Sigmoid colon (tissue), 6 donors: ENCODE measurements at regions not wholly inside any gene's neighbourhood (a gene's known extent, or its start where the extent isn't known, plus 50 kb on each side); places are given as distances from the start of the nearest gene placed in this dataset.
"Not testable (repeated sequence)": the region's sequence is repeated elsewhere in the genome, so short reads cannot be mapped to it uniquely, and the experiment has no call there.

Experiments used
- DNase-seq: peaks from one replicate; pipeline ENCODE4 v3.0.0-alpha.2; 2019
- H3K27ac ChIP-seq, 4 donors: fragments of 200-600 bp; sonication (generic); one replicate each; pipeline ENCODE4 v1.5.1; 2016 to 2019; ENCODE audit warnings: mild to moderate bottlenecking in 1 of 4
- H3K27me3 ChIP-seq, 3 donors: fragments of 200-600 bp; sonication (generic); one replicate each; pipeline ENCODE4 v1.5.1; 2019; ENCODE audit warnings: mild to moderate bottlenecking in 1 of 3
- H3K36me3 ChIP-seq, 4 donors: fragments of 200-600 bp; sonication (generic); one replicate each; pipeline ENCODE4 v1.5.1; 2016 to 2019
- H3K4me1 ChIP-seq, 4 donors: fragments of 200-600 bp; sonication (generic); one replicate each; pipeline ENCODE4 v1.5.1; 2017 to 2019
- H3K4me3 ChIP-seq, 4 donors: fragments of 200-600 bp; sonication (generic); one replicate each; pipeline ENCODE4 v1.5.1; 2017 to 2019; ENCODE audit warnings: mild to moderate bottlenecking in 2 of 4, moderate library complexity in 1 of 4
- H3K9me3 ChIP-seq, 4 donors: fragments of 200-600 bp in 3 of 4; sonication (generic) in 3 of 4; one replicate each; pipeline versions ENCODE4 v1.5.1 to v1.6.1; 2013 to 2019
- CTCF ChIP-seq, 4 experiments: fragments of 450-650 bp in 3 of 4; fragments of 200-600 bp in 1 of 4; IDR thresholded peaks; one replicate each; pipeline ENCODE4 v1.5.1; 2016 to 2019; ENCODE audit warnings: antibody characterized with exemption in 4 of 4, mild to moderate bottlenecking in 3 of 4, moderate library complexity in 2 of 4
- EP300 ChIP-seq, 4 donors: sonication (generic); formaldehyde crosslinking; IDR thresholded peaks; one replicate each; pipeline ENCODE4 v1.6.1; 2017; ENCODE audit warnings: antibody characterized with exemption in 4 of 4
- POLR2A ChIP-seq, 2 donors: fragments of 450-650 bp; IDR thresholded peaks; one replicate each; pipeline ENCODE4 v1.6.1; 2016; ENCODE audit warnings: antibody characterized with exemption in 2 of 2, mild to moderate bottlenecking in 2 of 2, moderate library complexity in 2 of 2
- POLR2AphosphoS5 ChIP-seq, 4 donors: sonication (generic); formaldehyde crosslinking; IDR thresholded peaks; one replicate each; pipeline ENCODE4 v1.6.1; 2017; ENCODE audit warnings: antibody characterized with exemption in 4 of 4
- WGBS, 2 donors: extraction: QIAGEN DNeasy Blood & Tissue Kit; methylation state at CpG; one replicate each; pipeline ENCODE4 v1.1.7; 2013; 5-methylcytosine and 5-hydroxymethylcytosine counted together
- intact Hi-C: fragments of 100-400 bp; cut with DNase I; formaldehyde crosslinking; loops from one replicate; pipeline ENCODE4 v1.15.1; 2023
- donor health status: healthy with polysubstance abuse.
- donor health status: healthy.

GRCh38 chr9:34863426-34863825 lies 94.7 kb upstream of the PHF24 start:
- no peaks in the 10 kb centered on the region for H3K4me1 ChIP-seq

DNA sequence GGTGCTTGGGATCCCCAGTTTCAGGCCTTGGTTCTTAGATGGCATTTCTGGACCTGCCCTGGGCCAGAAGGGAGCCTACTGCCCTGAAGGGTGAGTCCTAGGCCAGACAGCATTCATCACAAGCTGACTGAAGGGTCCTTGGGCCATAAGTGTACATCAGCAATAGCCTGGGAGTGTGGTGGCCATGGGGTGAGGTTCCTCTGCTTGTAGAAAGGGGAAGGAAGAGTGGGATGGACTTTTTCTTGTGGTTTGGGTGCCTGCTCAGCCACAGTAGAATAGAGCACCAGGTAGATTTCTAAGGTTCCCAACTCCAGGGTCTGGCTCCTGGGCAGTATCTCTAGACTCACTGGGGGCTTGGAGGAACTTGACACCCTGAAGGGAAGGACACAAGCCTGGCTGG lies 95.2 kb upstream of the PHF24 start:
- no peak overlapping the region for H3K27ac ChIP-seq
- no peak for DNase-seq
- intact Hi-C loops, result no loop called here
- H3K4me1 ChIP-seq, result no peaks in the 10 kb centered on the region
- H3K36me3 ChIP-seq, result no peaks in the 10 kb centered on the region
- peaks cover 0 to 10% (median 7%) of the 10 kb centered on the region in 4 donors for H3K9me3 ChIP-seq
- no peaks in the 10 kb centered on the region for H3K27me3 ChIP-seq
- no peak for TF ChIP-seq EP300 (IDR thresholded peaks at IDR 0.05)
- no peak for TF ChIP-seq CTCF (IDR thresholded peaks at IDR 0.05)
- no peak for TF ChIP-seq POLR2A (IDR thresholded peaks at IDR 0.05)
- no peak overlapping the region for H3K4me3 ChIP-seq

More at GRCh38 chr9:34863426-34863825, 94.7 kb upstream of the PHF24 start:
- no peak overlapping the region for H3K4me3 ChIP-seq
- H3K27ac ChIP-seq, result no peak overlapping the region
- DNase-seq, result no peak
- no peaks in the 10 kb centered on the region for H3K36me3 ChIP-seq
- WGBS, 2 donors, result 36 to 82% methylated on average over 1 of the region's 1 CpG
- H3K27me3 ChIP-seq, result no peaks in the 10 kb centered on the region
- peaks cover 0 to 8% (median 3%) of the 10 kb centered on the region in 4 donors for H3K9me3 ChIP-seq
- intact Hi-C loops, result no loop called here
- TF ChIP-seq EP300 (IDR thresholded peaks at IDR 0.05) (no peak), POLR2AphosphoS5 (IDR thresholded peaks at IDR 0.05) (no peak), POLR2A (IDR thresholded peaks at IDR 0.05) (no peak), CTCF (IDR thresholded peaks at IDR 0.05) (no peak)

- Histone ChIP-seq H3K36me3 (no peaks in the 10 kb centered on the region), H3K4me1 (no peaks in the 10 kb centered on the region), H3K27ac (no peak overlapping the region), H3K9me3 (peaks cover 0 to 10% (median 7%) of the 10 kb centered on the region in 4 donors), H3K4me3 (no peak overlapping the region), H3K27me3 (no peaks in the 10 kb centered on the region)
- no peak for TF ChIP-seq CTCF (IDR thresholded peaks at IDR 0.05)
- no peak for TF ChIP-seq EP300 (IDR thresholded peaks at IDR 0.05)
- no peak for TF ChIP-seq POLR2A (IDR thresholded peaks at IDR 0.05)
- no peak for TF ChIP-seq POLR2AphosphoS5 (IDR thresholded peaks at IDR 0.05)
- DNase-seq, result no peak
- intact Hi-C loops, result no loop called here
- 27 to 29% methylated on average over 4 of the region's 4 CpGs for WGBS, 2 donors
These were observed 96.0 kb upstream of the PHF24 start for GRCh38 chr9:34862043-34862442.

GRCh38 chr9:34855016-34855415 lies 103.1 kb upstream of the PHF24 start:
- H3K4me1 ChIP-seq, H3K27me3 ChIP-seq, DNase-seq, intact Hi-C loops, H3K27ac ChIP-seq, H3K36me3 ChIP-seq, H3K4me3 ChIP-seq: not testable (repeated sequence)
- H3K9me3 ChIP-seq, result peaks cover 0 to 20% (median 8%) of the 10 kb centered on the region in 4 donors

DNA sequence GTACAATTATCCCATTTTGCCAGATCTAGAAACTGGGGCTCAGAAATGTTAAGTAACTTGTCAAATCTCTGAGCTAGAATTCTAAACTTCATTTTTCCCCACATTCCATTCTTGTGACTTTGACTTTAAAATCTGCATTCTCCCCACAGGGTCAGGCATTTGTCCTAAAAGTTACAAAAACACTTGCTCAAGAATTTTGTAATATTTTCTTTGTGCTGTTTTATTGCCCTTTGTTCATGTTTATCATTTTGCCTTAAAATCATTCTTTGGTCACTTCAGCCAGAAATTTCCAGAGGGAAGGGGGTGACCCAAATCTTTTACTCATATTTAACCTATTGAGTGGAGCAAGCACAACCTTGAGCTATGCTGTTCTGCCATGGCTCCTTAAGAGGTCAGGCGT lies 120.1 kb upstream of the CCL21 start:
- H3K27me3 ChIP-seq, result no peaks in the 10 kb centered on the region
- no peaks in the 10 kb centered on the region for H3K9me3 ChIP-seq
- no peaks in the 10 kb centered on the region for H3K4me1 ChIP-seq
- intact Hi-C loops, result no loop called here
- 86 to 91% methylated on average over 1 of the region's 1 CpG for WGBS, 2 donors
- no peaks in the 10 kb centered on the region for H3K36me3 ChIP-seq
- H3K27ac ChIP-seq, result no peak overlapping the region
- H3K4me3 ChIP-seq, result no peak overlapping the region
- no peak for TF ChIP-seq CTCF (IDR thresholded peaks at IDR 0.05)
- no peak for TF ChIP-seq POLR2AphosphoS5 (IDR thresholded peaks at IDR 0.05)
- no peak for TF ChIP-seq POLR2A (IDR thresholded peaks at IDR 0.05)
- TF ChIP-seq EP300 (IDR thresholded peaks at IDR 0.05), result no peak
- no peak for DNase-seq
